Adrenal gland (tissue), 9 donors: ENCODE measurements at regions not wholly inside any gene's neighbourhood (a gene's known extent, or its start where the extent isn't known, plus 50 kb on each side); places are given as distances from the start of the nearest gene placed in this dataset.

ENCODE experiments used
- DNase-seq, 7 donors: peaks; one replicate each; pipeline ENCODE4 v3.0.0-alpha.2; 2019 to 2020
- H3K27ac ChIP-seq, 5 donors: fragments of 200-600 bp; sonication (generic) in 4 of 5; 1 replicate in 3 of 5; 2 replicates in 2 of 5; pipeline versions ENCODE4 v1.5.1 to v1.8.0; 2016 to 2020; ENCODE audit warnings: mild to moderate bottlenecking in 1 of 5
- H3K27me3 ChIP-seq: fragments of 200-600 bp; 2 replicates; pipeline ENCODE4 v1.8.0; 2021
- H3K36me3 ChIP-seq, 2 donors: fragments of 200-600 bp; replicated peaks in 1 of 2; 1 replicate in 1 of 2; 2 replicates in 1 of 2; pipeline versions ENCODE4 v1.5.1 to v1.8.0; 2018 to 2022
- H3K4me1 ChIP-seq, 2 donors: fragments of 200-600 bp; replicated peaks in 1 of 2; 1 replicate in 1 of 2; 2 replicates in 1 of 2; pipeline versions ENCODE4 v1.5.1 to v1.8.0; 2018 to 2021
- H3K4me3 ChIP-seq, 4 donors: fragments of 200-600 bp; sonication (generic) in 3 of 4; one replicate each; pipeline ENCODE4 v1.5.1; 2016 to 2018
- H3K9me3 ChIP-seq, 3 donors: fragments of 200-600 bp; sonication (generic) in 1 of 3; replicated peaks in 1 of 3; 1 replicate in 2 of 3; 2 replicates in 1 of 3; pipeline versions ENCODE4 v1.5.1 to v1.8.0; 2016 to 2021
- POLR2A ChIP-seq, 2 donors: fragments of 450-650 bp; IDR thresholded peaks; one replicate each; pipeline ENCODE4 v1.6.1; 2017; ENCODE audit warnings: antibody characterized with exemption in 2 of 2, mild to moderate bottlenecking in 2 of 2, moderate library complexity in 1 of 2
- WGBS, 4 donors: extraction: QIAGEN DNeasy Blood & Tissue Kit in 2 of 4; methylation state at CpG; one replicate each; pipeline versions ENCODE4 v1.1.5 to v1.1.7; 2013 to 2017; 5-methylcytosine and 5-hydroxymethylcytosine counted together
- intact Hi-C, 2 donors: fragments of 100-400 bp; cut with DNase I; formaldehyde crosslinking; loops; one replicate each; pipeline versions ENCODE4 v1.14.1 to v1.15.0; 2022 to 2023
- TF ChIP-seq, protein P1 (sequence below), 6 experiments: fragments of 450-650 bp in 4 of 6; fragments of 200-600 bp in 2 of 6; sonication (generic) in 1 of 6; IDR thresholded peaks; 1 replicate in 5 of 6; 2 replicates in 1 of 6; pipeline versions ENCODE4 v1.5.1 to v1.8.0; 2016 to 2021; ENCODE audit warnings: antibody characterized with exemption in 6 of 6, mild to moderate bottlenecking in 2 of 6, moderate library complexity in 1 of 6
- donor health status: healthy with polysubstance abuse.
- donor health status: Bipolar disorder and iron deficiency.
- donor health status: DM: yes; HTN: yes; CAD: no.
- donor health status: DM: no; HTN: no; CAD: no.
- donor health status: DM: no; HTN: no; CAD: no.

DNA sequence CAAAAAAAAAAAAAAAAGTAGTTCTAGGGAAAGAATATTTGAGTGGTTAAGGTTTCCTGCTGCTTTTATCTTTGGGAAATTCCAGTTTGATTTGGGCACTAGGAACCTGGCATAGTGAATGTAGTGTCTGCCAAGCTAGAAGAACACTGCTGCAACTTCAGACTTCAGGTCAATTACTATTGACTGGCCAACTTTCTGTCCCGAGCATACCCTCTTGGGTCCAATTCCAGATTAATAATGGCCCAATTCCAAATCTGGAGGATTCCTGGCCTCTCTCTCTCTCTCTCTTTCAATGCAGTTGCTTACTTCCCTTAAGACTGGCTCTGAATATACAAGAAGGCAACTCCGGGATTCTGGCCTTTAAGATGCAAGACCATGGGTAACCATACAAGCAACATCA, 74.9 kb downstream of the ANKEF1 start:
- intact Hi-C loops = loop anchor here in 1 of 2 donors (10.0 kb wide), 1 partner anchor 315 kb away; no protein-coding TSS in a partner anchor
- Histone ChIP-seq H3K4me3 (no peak overlapping the region), H3K36me3 (no peaks in the 10 kb centered on the region), H3K27me3 (no peaks in the 10 kb centered on the region), H3K4me1 (no peaks in the 10 kb centered on the region), H3K9me3 (no peaks in the 10 kb centered on the region), H3K27ac (no peak overlapping the region)
- DNase-seq = no peak
- TF ChIP-seq, protein P1, sequence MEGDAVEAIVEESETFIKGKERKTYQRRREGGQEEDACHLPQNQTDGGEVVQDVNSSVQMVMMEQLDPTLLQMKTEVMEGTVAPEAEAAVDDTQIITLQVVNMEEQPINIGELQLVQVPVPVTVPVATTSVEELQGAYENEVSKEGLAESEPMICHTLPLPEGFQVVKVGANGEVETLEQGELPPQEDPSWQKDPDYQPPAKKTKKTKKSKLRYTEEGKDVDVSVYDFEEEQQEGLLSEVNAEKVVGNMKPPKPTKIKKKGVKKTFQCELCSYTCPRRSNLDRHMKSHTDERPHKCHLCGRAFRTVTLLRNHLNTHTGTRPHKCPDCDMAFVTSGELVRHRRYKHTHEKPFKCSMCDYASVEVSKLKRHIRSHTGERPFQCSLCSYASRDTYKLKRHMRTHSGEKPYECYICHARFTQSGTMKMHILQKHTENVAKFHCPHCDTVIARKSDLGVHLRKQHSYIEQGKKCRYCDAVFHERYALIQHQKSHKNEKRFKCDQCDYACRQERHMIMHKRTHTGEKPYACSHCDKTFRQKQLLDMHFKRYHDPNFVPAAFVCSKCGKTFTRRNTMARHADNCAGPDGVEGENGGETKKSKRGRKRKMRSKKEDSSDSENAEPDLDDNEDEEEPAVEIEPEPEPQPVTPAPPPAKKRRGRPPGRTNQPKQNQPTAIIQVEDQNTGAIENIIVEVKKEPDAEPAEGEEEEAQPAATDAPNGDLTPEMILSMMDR (IDR thresholded peaks at IDR 0.05) = no peak
- no peak for TF ChIP-seq POLR2A (IDR thresholded peaks at IDR 0.05)
- WGBS, 4 donors = 69 to 84% (median 72%) methylated on average over 2 of the region's 2 CpGs

DNA sequence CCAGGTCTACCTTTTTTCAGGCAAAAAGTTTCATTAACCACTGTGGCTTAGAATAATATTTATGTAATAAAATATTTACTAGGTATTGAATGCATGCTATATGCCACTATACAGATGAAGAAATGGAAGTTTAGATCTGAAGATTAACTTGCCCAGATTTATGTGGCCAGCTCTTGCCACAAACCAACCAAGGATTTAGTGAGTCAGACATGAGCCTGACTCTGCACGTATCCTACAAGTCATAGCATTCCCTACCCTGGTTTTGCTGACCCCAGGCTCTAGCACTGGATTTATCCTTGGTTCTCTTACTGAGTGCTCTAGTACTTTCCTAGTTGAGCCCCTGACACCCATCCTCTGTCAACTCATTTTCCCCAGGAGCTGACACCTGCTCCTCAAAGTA, 75.4 kb downstream of the ANKEF1 start:
- H3K27me3 ChIP-seq = no peaks in the 10 kb centered on the region
- intact Hi-C loops = loop anchor here in 1 of 2 donors (10.0 kb wide), 1 partner anchor 315 kb away; no protein-coding TSS in a partner anchor
- H3K27ac ChIP-seq = no peak overlapping the region
- no peak for TF ChIP-seq POLR2A (IDR thresholded peaks at IDR 0.05)
- TF ChIP-seq, protein P1 (IDR thresholded peaks at IDR 0.05) = no peak
- no peak overlapping the region for H3K4me3 ChIP-seq
- H3K9me3 ChIP-seq = no peaks in the 10 kb centered on the region
- DNase-seq = no peak
- no peaks in the 10 kb centered on the region for H3K36me3 ChIP-seq
- 86 to 100% (median 90%) methylated on average over 1 of the region's 1 CpG for WGBS, 4 donors
- H3K4me1 ChIP-seq = no peaks in the 10 kb centered on the region

DNA sequence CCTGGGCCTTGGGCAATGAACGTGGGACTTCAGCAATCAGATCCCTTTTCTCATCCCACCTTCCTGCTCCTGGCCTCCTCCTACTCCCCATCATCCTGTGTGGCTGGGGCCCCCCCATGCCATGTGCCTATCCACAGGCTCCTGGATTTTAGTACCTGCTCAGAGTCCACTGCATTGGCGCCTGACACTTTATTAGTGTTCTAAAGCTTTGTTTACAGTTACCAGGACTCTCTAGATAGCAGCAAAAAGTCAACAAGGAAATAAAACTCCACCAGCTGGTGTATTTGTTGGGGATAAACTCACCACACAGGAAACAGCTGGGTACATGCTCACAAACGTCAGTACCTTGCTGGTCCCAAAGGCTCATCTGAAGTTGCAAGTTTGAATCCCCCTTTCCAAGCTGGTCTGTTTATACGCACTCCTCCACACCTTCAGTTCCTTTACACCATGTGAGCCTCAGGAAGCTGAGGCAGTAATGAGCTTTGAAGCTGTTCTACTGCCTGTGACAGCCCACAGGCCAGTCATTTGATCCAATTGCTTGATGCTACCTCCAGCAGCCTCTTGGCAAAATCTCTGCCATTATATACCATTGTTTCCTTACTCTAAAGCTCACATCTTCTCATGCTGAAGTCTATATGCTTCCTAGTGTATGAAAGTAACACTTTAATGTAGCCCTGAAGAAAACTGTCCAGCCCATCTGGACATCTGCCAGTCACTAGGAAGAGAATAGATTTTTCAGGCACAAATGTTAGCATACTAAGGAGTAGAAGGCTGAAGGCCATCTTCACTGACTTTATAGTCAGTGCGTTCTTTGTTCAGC, 76.6 kb downstream of the ANKEF1 start:
- H3K27me3 ChIP-seq = no peaks in the 10 kb centered on the region

DNA sequence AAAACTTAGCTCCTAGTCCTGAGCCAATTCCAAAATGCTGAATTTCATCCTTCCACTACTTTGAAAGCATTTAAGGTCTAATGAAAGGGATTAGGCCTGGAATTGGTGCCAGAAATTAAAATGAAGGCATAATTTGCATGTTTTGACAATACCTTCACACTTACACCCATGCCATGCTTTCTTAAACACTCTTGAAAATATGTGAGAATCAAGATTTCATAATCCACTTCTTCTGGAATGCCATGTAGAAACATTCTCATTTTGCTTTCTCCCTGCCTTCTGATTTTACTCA, 77.1 kb downstream of the ANKEF1 start:
- H3K36me3 ChIP-seq = no peaks in the 10 kb centered on the region
- no peaks in the 10 kb centered on the region for H3K9me3 ChIP-seq
- H3K27me3 ChIP-seq = no peaks in the 10 kb centered on the region
- intact Hi-C loops = loop anchor here in 1 of 2 donors (10.0 kb wide), 1 partner anchor 313 kb away; no protein-coding TSS in a partner anchor
- no peak for TF ChIP-seq POLR2A (IDR thresholded peaks at IDR 0.05)
- TF ChIP-seq, protein P1 (IDR thresholded peaks at IDR 0.05) = no peak
- no peak for DNase-seq
- no peak overlapping the region for H3K27ac ChIP-seq
- H3K4me3 ChIP-seq = no peak overlapping the region
- no peaks in the 10 kb centered on the region for H3K4me1 ChIP-seq

More for the DNA sequence above, 76.6 kb downstream of the ANKEF1 start:
- H3K36me3 ChIP-seq = no peaks in the 10 kb centered on the region
- H3K4me1 ChIP-seq = no peaks in the 10 kb centered on the region
- WGBS, 4 donors = 70 to 83% (median 76%) methylated on average over 5 of the region's 5 CpGs
- TF ChIP-seq, protein P1 (IDR thresholded peaks at IDR 0.05) = no peak
- TF ChIP-seq POLR2A (IDR thresholded peaks at IDR 0.05) = no peak
- no peak for DNase-seq
- intact Hi-C loops = loop anchor here in 1 of 2 donors (10.0 kb wide), 1 partner anchor 313 kb away; no protein-coding TSS in a partner anchor
- no peak overlapping the region for H3K4me3 ChIP-seq
- H3K9me3 ChIP-seq = no peaks in the 10 kb centered on the region
- H3K27ac ChIP-seq = no peak overlapping the region
